GM23248 (cell line): ENCODE measurements at regions not wholly inside any gene's neighbourhood (a gene's known extent, or its start where the extent isn't known, plus 50 kb on each side); places are given as distances from the start of the nearest gene placed in this dataset.
"Not testable (repeated sequence)": the region's sequence is repeated elsewhere in the genome, so short reads cannot be mapped to it uniquely, and the experiment has no call there.

Experiments used
- EZH2 ChIP-seq: fragments of 200-600 bp; sonication (generic); IDR thresholded peaks from 2 replicates; pipeline ENCODE4 v1.6.1; 2018; ENCODE audit warnings: antibody characterized with exemption, mild to moderate bottlenecking; ENCODE audit not compliant: insufficient read depth, poor library complexity, severe bottlenecking
- EZH2phosphoT487 ChIP-seq: fragments of 200-600 bp; sonication (generic); IDR thresholded peaks from 2 replicates; pipeline ENCODE4 v1.6.1; 2018; ENCODE audit warnings: antibody characterized with exemption, moderate library complexity, mild to moderate bottlenecking, low read depth; ENCODE audit not compliant: insufficient read depth

- not testable (repeated sequence) for TF ChIP-seq EZH2, EZH2phosphoT487
Observed at GRCh38 chr5:34378498-34378897, 277.6 kb upstream of the RAI14 start.
